A673 (cell line): ENCODE measurements at regions not wholly inside any gene's neighbourhood (a gene's known extent, or its start where the extent isn't known, plus 50 kb on each side); places are given as distances from the start of the nearest gene placed in this dataset.

ENCODE experiments used
- EZH2 ChIP-seq: fragments of 200-600 bp; sonication (generic); IDR thresholded peaks from 2 replicates; pipeline ENCODE4 v1.6.1; 2017; ENCODE audit warnings: borderline replicate concordance, low read depth, mild to moderate bottlenecking, mixed read lengths, antibody characterized with exemption, low read length; ENCODE audit not compliant: poor library complexity, severe bottlenecking
- TF ChIP-seq, protein P1 (sequence below): fragments of 300-800, 200-600 bp; sonication (generic); conservative IDR thresholded peaks from 2 replicates; pipeline ENCODE4 v1.5.1; 2017; ENCODE audit warnings: low read depth, mild to moderate bottlenecking, antibody characterized with exemption, low read length, moderate library complexity, mixed read lengths

DNA sequence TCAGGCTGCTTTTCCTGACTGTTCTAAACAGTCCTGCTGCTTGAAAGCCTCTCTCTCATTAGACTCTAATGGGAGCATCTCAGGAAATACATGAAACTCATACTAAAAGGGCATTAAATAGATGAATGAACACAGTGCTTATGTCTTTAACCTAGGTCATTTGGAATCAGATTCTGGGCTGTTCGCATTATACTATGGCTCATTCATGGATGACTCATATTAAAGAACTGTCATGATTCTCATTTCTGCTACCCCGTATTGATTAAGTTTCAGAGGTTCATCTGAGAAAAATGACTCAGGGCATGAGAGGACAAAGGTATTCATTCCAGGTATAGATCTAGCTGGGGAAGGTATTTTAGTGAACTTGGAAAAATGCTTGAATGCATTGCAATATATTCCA is 335.5 kb downstream of the GJA1 start:
- TF ChIP-seq, protein P1, sequence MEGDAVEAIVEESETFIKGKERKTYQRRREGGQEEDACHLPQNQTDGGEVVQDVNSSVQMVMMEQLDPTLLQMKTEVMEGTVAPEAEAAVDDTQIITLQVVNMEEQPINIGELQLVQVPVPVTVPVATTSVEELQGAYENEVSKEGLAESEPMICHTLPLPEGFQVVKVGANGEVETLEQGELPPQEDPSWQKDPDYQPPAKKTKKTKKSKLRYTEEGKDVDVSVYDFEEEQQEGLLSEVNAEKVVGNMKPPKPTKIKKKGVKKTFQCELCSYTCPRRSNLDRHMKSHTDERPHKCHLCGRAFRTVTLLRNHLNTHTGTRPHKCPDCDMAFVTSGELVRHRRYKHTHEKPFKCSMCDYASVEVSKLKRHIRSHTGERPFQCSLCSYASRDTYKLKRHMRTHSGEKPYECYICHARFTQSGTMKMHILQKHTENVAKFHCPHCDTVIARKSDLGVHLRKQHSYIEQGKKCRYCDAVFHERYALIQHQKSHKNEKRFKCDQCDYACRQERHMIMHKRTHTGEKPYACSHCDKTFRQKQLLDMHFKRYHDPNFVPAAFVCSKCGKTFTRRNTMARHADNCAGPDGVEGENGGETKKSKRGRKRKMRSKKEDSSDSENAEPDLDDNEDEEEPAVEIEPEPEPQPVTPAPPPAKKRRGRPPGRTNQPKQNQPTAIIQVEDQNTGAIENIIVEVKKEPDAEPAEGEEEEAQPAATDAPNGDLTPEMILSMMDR: no peak
- no peak for TF ChIP-seq EZH2
